Jurkat, Clone E6-1 (cell line): ENCODE measurements at regions not wholly inside any gene's neighbourhood (a gene's known extent, or its start where the extent isn't known, plus 50 kb on each side); places are given as distances from the start of the nearest gene placed in this dataset.
A peak's percentile ranks its signal among the peaks of the same experiment; 100 is the strongest.
"Not testable (repeated sequence)": the region's sequence is repeated elsewhere in the genome, so short reads cannot be mapped to it uniquely, and the experiment has no call there.

Experiments used
- DNase-seq: peaks from one replicate; pipeline ENCODE4 v3.0.0-alpha.2; 2011; ENCODE audit warnings: low read depth, low spot score
- H3K4me3 ChIP-seq: 2 replicates; pipeline ENCODE4 v1.5.1; 2011; ENCODE audit warnings: mild to moderate bottlenecking, low read length, control low read depth, moderate library complexity

DNA sequence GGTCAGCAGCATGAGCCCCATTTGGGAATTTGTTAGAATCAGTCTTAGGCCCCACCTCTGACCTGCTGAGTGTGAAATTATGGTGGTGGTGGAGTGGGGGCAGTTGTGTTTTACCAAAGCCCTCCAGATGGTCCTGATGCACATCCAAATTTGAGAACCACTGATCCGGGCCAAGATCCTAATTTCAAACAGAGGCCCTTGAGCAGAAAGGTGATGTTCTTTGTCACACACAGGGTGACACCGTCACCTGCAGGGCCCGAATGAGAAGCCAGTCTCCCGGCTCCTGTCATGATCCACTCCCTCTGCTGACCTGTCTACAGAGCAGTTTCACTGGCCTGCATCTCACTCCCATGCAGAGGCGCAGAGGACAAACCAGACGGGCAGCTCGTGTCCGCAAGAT, 129.9 kb downstream of the TRIM43 start:
- no peak for DNase-seq

DNA sequence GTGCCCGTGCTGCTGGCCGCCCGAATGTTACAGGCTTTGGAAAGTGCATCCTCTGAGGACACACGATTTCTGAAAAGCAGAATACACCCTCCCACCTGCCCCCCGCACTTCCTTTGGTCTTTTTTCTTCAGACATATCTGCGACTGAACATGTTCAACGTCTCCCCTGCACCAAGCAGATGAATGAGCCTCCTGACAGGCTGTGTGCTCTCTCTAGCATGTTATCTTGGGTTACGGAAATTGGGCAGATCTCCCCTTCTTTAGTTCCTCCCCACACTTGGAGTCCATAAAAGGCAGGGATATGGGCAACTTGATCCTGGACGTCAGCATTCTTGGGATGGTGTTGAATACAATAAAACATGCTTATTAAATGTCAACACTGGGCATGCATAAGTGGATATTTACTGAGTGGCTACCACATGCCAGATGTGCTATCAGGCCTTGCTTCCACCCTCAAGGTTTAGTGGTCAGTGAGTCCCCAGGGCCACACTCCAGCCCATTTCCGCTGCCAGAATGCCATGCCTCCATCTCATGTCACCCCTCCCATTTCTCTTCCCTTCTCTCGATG, 130.4 kb downstream of the TRIM43 start:
- H3K4me3 ChIP-seq, result no peak overlapping the region
- DNase-seq, result no peak

More for the DNA sequence above, 129.9 kb downstream of the TRIM43 start:
- H3K4me3 ChIP-seq, result no peak overlapping the region

DNA sequence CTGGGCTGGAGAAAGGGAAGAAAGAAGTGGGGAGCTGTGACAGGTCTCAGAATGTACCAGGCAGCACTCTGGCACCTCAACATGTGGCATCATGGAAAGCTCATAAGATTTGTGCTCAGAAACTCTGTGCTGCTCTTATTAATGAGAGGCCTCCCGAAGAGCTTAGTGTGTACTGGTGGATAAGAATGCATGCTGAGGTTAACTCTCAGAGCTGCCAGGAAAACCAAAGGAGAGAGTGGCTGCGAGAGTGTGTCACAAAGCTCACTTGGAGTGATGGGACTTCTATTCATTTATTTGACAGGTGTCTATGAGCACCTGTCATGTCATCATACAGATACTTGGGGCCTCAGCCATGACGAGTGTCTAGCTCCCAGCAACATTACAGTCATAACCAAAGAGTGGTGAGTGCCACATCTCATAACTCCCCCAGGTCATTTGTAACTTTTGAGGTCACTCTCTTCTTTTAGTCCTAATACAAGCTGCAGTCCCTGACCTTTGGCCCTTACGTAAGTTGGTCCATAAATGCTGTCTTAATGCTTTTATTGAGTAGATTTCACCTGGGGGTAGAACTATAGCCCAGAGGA, 131.9 kb downstream of the TRIM43 start:
- not testable (repeated sequence) for H3K4me3 ChIP-seq, DNase-seq

DNA sequence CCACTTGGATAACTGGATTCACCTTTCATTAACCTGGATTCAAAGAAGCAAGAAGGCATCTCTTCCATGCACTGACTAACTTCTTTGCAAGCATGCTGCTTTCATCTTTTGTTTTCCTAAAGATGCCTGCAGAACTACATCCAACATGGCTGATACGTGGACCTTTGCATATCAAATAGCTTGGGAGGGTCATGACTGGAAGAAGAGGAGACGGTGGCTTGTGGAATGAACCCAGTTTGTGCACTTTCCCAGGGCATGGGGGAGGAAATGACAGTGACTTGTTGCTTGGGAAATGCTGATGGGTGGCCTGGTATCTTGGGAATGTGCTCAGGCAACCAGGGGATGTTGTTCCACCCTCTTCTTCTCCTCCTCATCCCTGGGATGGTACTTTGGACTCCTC, 133.4 kb downstream of the TRIM43 start:
- H3K4me3 ChIP-seq, DNase-seq: not testable (repeated sequence)

DNA sequence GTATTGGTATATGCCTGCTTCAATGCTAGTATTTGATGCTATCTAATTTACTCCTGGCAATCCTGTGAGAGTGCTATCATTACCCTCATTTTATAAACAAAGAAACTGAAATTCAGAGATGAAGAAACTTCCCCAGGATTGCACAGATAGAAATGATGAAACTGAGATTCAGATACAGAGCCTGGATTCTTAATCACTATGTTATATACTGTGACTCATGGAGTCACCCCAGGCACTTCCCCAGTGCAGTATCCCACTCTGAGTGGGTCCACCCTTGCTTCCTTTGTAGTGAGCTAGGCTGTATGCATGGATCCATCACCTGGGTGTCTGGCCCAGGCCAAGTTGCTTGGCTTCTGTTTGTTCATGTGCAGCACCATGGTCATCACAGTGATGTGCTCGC, 133.9 kb downstream of the TRIM43 start:
- not testable (repeated sequence) for H3K4me3 ChIP-seq, DNase-seq

- not testable (repeated sequence) for H3K4me3 ChIP-seq, DNase-seq
These were observed 135.6 kb downstream of the TRIM43 start for GRCh38 chr2:95727420-95727819.

DNA sequence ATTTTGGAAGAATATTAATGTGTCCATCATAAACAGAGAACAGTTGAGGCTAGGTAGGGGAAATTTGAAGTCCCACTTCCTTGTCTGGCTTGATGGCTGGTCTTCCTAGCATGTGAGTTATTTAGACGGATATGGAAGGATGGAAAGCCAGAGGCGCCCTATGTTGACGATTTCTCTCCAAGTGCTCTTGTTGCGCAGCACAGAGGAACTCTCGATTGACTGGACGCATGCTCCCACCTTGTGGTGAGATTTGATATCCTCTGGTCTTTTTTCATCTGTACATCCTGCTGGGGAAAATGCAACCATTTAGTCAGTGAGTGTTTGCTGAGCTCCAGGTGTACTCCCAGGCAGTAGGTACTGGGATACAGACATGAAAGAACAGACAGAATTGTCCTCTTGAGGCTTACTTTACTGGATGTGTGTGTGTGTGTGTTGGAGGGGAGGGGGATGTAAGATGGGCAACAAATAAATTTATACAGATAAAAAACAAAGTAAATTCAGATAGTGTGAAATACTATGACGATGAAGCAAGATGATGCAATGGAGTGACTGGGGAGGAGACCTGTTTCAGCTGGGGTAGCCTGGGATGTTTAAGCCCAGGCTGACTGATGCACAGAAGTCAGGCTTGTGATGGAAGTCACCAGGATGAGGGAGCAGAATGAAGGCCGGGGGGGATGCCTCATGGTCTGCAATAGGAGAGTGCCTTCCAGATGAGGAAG, 137.2 kb downstream of the TRIM43 start:
- no peak overlapping the region for H3K4me3 ChIP-seq
- DNase-seq, result peak; percentile 60

DNA sequence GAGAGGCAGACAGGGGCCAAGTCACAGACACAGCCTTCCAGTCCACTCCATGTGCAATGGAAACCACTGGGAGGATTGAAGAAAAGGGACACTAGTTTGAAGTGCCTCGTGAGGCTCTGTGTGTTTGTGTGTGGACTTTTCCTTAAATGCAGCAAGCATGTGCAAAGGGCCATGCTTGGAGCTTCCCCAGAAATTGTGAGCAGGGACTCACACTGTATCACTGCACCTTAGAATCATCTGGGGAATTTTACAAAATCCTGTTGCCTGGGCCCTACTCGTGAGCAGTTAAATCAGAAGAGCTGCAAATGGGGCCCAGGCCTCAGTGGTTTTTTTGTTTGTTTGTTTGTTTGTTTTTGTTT, 137.8 kb downstream of the TRIM43 start:
- no peak overlapping the region for H3K4me3 ChIP-seq

DNA sequence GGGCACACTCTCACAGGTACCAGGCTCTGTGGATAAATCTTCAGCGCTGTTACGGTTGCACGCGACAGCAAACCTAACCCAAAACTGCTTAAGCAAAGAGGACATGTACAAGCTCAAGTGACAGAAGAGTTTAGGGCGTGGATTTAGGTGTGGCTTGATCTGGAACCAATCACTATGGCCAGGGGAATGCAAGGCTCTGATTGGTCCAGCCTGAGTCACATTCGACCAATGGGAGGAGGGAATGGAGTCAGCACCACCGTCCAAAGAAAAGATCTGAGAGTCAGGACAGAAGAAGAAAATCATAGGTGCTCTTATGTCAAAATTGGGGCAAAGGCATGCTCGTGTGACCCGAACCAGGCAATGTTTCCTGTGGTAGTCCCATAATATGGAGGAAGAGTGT, 139.0 kb downstream of the TRIM43 start:
- DNase-seq, result peak; percentile 35
- no peak overlapping the region for H3K4me3 ChIP-seq

More for the DNA sequence above, 137.8 kb downstream of the TRIM43 start:
- DNase-seq, result no peak

GRCh38 chr2:95734976-95735890, 143.4 kb downstream of the TRIM43 start:
- no peak overlapping the region for H3K4me3 ChIP-seq

GRCh38 chr2:95738301-95738700, 146.5 kb downstream of the TRIM43 start:
- DNase-seq, result no peak
- H3K4me3 ChIP-seq, result no peak overlapping the region

More at GRCh38 chr2:95734976-95735890, 143.4 kb downstream of the TRIM43 start:
- no peak for DNase-seq

- DNase-seq, H3K4me3 ChIP-seq: not testable (repeated sequence)
These were observed 160.3 kb downstream of the TRIM43 start for GRCh38 chr2:95752126-95752525.

GRCh38 chr2:95753812-95754211, 162.0 kb downstream of the TRIM43 start:
- H3K4me3 ChIP-seq, DNase-seq: not testable (repeated sequence)

GRCh38 chr2:95754213-95754612, 162.4 kb downstream of the TRIM43 start:
- not testable (repeated sequence) for DNase-seq, H3K4me3 ChIP-seq

GRCh38 chr2:95754819-95755563, 163.2 kb downstream of the TRIM43 start:
- not testable (repeated sequence) for DNase-seq

GRCh38 chr2:95755956-95756669, 164.3 kb downstream of the TRIM43 start:
- not testable (repeated sequence) for DNase-seq, H3K4me3 ChIP-seq

More at GRCh38 chr2:95754819-95755563, 163.2 kb downstream of the TRIM43 start:
- H3K4me3 ChIP-seq, result not testable (repeated sequence)

GRCh38 chr2:95757988-95758387, 166.2 kb downstream of the TRIM43 start:
- H3K4me3 ChIP-seq, result no peak overlapping the region
- no peak for DNase-seq
